Neural progenitor cell (in vitro differentiated cells): ENCODE measurements at regions not wholly inside any gene's neighbourhood (a gene's known extent, or its start where the extent isn't known, plus 50 kb on each side); places are given as distances from the start of the nearest gene placed in this dataset.

Experiments used
- DNase-seq: peaks from one replicate; pipeline ENCODE4 v3.0.0-alpha.2; 2016; ENCODE audit warnings: low spot score
- H2AFZ ChIP-seq: fragments of 200-600 bp; sonication (generic); replicated peaks from 2 replicates; pipeline ENCODE4 v1.6.1; 2016; ENCODE audit warnings: antibody characterized with exemption
- H3F3A ChIP-seq: fragments of 200-600 bp; sonication (generic); 2 replicates; pipeline ENCODE4 v1.6.1; 2016; ENCODE audit warnings: antibody characterized with exemption, low read depth
- H3K27ac ChIP-seq: fragments of 200-600 bp; sonication (generic); 2 replicates; pipeline ENCODE4 v1.5.1; 2016; ENCODE audit warnings: mild to moderate bottlenecking
- H3K27me3 ChIP-seq: fragments of 200-600 bp; sonication (generic); 2 replicates; pipeline ENCODE4 v1.6.1; 2016; ENCODE audit warnings: mild to moderate bottlenecking, moderate library complexity
- H3K36me3 ChIP-seq: fragments of 200-600 bp; sonication (generic); 2 replicates; pipeline ENCODE4 v1.5.1; 2016
- H3K4me1 ChIP-seq: fragments of 200-600 bp; sonication (generic); 2 replicates; pipeline ENCODE4 v1.6.1; 2016; ENCODE audit warnings: mixed run types
- H3K4me2 ChIP-seq: fragments of 200-600 bp; sonication (generic); 2 replicates; pipeline ENCODE4 v1.6.1; 2016
- H3K4me3 ChIP-seq: fragments of 200-600 bp; sonication (generic); 2 replicates; pipeline ENCODE4 v1.5.1; 2016
- H3K79me2 ChIP-seq: fragments of 200-600 bp; sonication (generic); 2 replicates; pipeline ENCODE4 v1.6.1; 2016; ENCODE audit warnings: low read depth
- H3K9ac ChIP-seq: fragments of 200-600 bp; sonication (generic); 2 replicates; pipeline ENCODE4 v1.6.1; 2016
- H3K9me3 ChIP-seq: fragments of 200-600 bp; sonication (generic); 2 replicates; pipeline ENCODE4 v1.5.1; 2016; ENCODE audit warnings: low read depth
- H4K20me1 ChIP-seq: fragments of 200-600 bp; sonication (generic); 2 replicates; pipeline ENCODE4 v1.6.1; 2016; ENCODE audit warnings: low read depth
- H3K27ac Mint-ChIP-seq: 3 replicates; pipeline ENCODE4 v1.8.0; 2021; ENCODE audit warnings: mixed read lengths
- H3K27me3 Mint-ChIP-seq: 2 replicates; pipeline ENCODE4 v1.8.0; 2022; ENCODE audit warnings: low read depth, mild to moderate bottlenecking, inconsistent platforms, moderate library complexity, mixed read lengths; ENCODE audit not compliant: insufficient read depth
- H3K36me3 Mint-ChIP-seq: 3 replicates; pipeline ENCODE4 v1.8.0; 2021; ENCODE audit warnings: mixed read lengths
- H3K4me1 Mint-ChIP-seq: 3 replicates; pipeline ENCODE4 v1.8.0; 2021; ENCODE audit warnings: mixed read lengths
- H3K4me3 Mint-ChIP-seq: 3 replicates; pipeline ENCODE4 v1.8.0; 2021; ENCODE audit warnings: mild to moderate bottlenecking, moderate library complexity, mixed read lengths
- H3K9me3 Mint-ChIP-seq: 3 replicates; pipeline ENCODE4 v1.8.0; 2020; ENCODE audit warnings: mixed read lengths
- CTCF ChIP-seq: fragments of 200-600 bp; sonication (generic); IDR thresholded peaks from 2 replicates; pipeline ENCODE4 v1.5.1; 2017; ENCODE audit warnings: antibody characterized with exemption, mild to moderate bottlenecking
- EZH2 ChIP-seq: fragments of 200-600 bp; sonication (generic); IDR thresholded peaks from 2 replicates; pipeline ENCODE4 v1.6.1; 2017; ENCODE audit warnings: antibody characterized with exemption, mild to moderate bottlenecking, moderate library complexity
- EZH2phosphoT487 ChIP-seq: fragments of 200-600 bp; sonication (generic); IDR thresholded peaks from 2 replicates; pipeline ENCODE4 v1.6.1; 2017; ENCODE audit warnings: antibody characterized with exemption

DNA sequence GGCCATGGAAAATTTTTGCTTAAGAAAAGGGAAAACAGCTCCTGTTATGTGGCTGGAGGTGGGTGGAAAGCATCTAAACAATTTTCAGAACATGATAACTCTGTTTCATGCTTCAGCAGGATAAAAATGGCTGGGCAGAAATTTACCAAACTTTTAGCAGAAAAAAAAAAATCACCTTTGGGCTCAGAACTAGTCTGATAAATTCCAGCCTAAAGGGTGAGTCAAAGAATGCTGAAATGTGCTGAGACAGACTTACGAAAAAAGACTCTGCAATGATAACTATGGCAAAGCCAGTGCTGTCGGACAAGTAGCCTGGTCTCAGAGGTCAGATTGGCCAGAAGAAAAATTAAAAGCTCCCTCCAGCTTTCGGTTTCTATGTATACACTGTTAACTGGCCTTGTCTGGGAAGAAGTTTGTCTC is 123.6 kb downstream of the LRATD1 start:
- Histone ChIP-seq H3K4me1 (no peaks in the 10 kb centered on the region), H3K9ac (no peak overlapping the region), H2AFZ (no peak overlapping the region), H4K20me1 (no peaks in the 10 kb centered on the region), H3K36me3 (no peaks in the 10 kb centered on the region), H3K9me3 (no peaks in the 10 kb centered on the region), H3K27ac (no peak overlapping the region), H3K4me2 (no peak overlapping the region), H3K79me2 (no peaks in the 10 kb centered on the region), H3F3A (no peaks in the 10 kb centered on the region), H3K4me3 (no peak overlapping the region), H3K27me3 (no peaks in the 10 kb centered on the region)
- H3K4me3 Mint-ChIP-seq: no peak overlapping the region
- no peaks in the 10 kb centered on the region for H3K36me3 Mint-ChIP-seq
- no peak overlapping the region for H3K27ac Mint-ChIP-seq
- H3K9me3 Mint-ChIP-seq: no peaks in the 10 kb centered on the region
- TF ChIP-seq EZH2: no peak
- H3K4me1 Mint-ChIP-seq: peaks cover 2% of the 10 kb centered on the region
- H3K27me3 Mint-ChIP-seq: peaks cover 6% of the 10 kb centered on the region
- no peak for DNase-seq

GRCh38 chr2:14756981-14757657 is 124.6 kb downstream of the LRATD1 start:
- Histone ChIP-seq H3K27ac (no peak overlapping the region), H3K27me3 (no peaks in the 10 kb centered on the region), H3K79me2 (no peaks in the 10 kb centered on the region), H3K4me3 (no peak overlapping the region), H2AFZ (no peak overlapping the region), H3F3A (no peaks in the 10 kb centered on the region), H3K9me3 (no peaks in the 10 kb centered on the region), H3K9ac (no peak overlapping the region), H3K4me2 (no peak overlapping the region), H3K4me1 (no peaks in the 10 kb centered on the region), H4K20me1 (no peaks in the 10 kb centered on the region), H3K36me3 (no peaks in the 10 kb centered on the region)
- H3K4me3 Mint-ChIP-seq: no peak overlapping the region
- H3K4me1 Mint-ChIP-seq: peaks cover 2% of the 10 kb centered on the region
- TF ChIP-seq EZH2phosphoT487 (no peak), EZH2 (no peak), CTCF (no peak)
- H3K9me3 Mint-ChIP-seq: no peaks in the 10 kb centered on the region
- DNase-seq: no peak
- peaks cover 4% of the 10 kb centered on the region for H3K27me3 Mint-ChIP-seq
- no peak overlapping the region for H3K27ac Mint-ChIP-seq
- H3K36me3 Mint-ChIP-seq: no peaks in the 10 kb centered on the region

DNA sequence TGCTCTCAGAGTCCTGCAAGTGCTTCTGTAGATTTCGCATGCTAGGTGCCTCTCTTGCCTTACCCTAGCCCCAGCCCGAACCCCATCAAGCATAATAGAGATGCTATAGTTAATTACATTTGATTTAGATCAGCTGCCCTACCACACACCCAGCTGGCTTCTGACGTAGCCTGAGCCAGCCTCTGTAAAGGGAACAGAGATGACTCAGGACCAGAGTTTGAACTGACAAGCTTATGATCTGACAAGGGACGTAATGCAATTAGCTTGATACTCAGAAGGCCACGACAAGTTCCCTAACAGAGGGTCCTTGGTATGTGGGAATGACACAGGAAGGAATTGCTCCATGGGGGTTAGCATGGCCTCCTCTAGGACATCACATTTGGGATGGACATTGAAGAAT is 126.6 kb downstream of the LRATD1 start:
- no peak overlapping the region for H3K4me2 ChIP-seq
- no peak overlapping the region for H3K27ac Mint-ChIP-seq
- H3K36me3 ChIP-seq: no peaks in the 10 kb centered on the region
- no peaks in the 10 kb centered on the region for H3K4me1 ChIP-seq
- peaks cover 4% of the 10 kb centered on the region for H3K27me3 Mint-ChIP-seq
- H2AFZ ChIP-seq: no peak overlapping the region
- H3F3A ChIP-seq: no peaks in the 10 kb centered on the region
- H3K4me1 Mint-ChIP-seq: peaks cover 2% of the 10 kb centered on the region
- no peaks in the 10 kb centered on the region for H4K20me1 ChIP-seq
- no peaks in the 10 kb centered on the region for H3K9me3 Mint-ChIP-seq
- TF ChIP-seq EZH2 (no peak), CTCF (no peak), EZH2phosphoT487 (no peak)
- H3K4me3 ChIP-seq: no peak overlapping the region
- no peaks in the 10 kb centered on the region for H3K79me2 ChIP-seq
- no peaks in the 10 kb centered on the region for H3K27me3 ChIP-seq
- no peaks in the 10 kb centered on the region for H3K9me3 ChIP-seq
- no peak for DNase-seq
- H3K9ac ChIP-seq: no peak overlapping the region
- H3K36me3 Mint-ChIP-seq: no peaks in the 10 kb centered on the region
- no peak overlapping the region for H3K27ac ChIP-seq
- H3K4me3 Mint-ChIP-seq: no peak overlapping the region

DNA sequence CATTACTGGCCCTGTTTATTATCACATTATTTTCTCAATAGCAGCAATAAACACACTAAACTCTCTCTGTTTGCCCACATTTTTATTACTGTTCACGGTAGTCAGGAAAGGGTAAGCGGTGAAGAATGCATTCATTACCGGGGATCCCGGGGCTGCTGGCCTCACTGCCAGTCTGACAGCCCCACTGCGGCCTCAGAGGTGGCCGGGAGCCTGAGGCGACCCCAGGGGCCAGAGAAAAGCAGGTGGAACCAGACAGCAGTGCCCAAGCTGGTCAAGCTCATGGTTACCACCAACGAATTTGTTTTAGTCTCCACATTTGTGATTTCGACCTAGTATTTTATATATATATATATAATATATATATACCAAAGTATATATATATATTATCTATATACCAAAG is 127.7 kb downstream of the LRATD1 start:
- H3K4me1 Mint-ChIP-seq: peaks cover 2% of the 10 kb centered on the region
- H3K36me3 Mint-ChIP-seq: no peaks in the 10 kb centered on the region
- Histone ChIP-seq H3K4me1 (no peaks in the 10 kb centered on the region), H3K9me3 (no peaks in the 10 kb centered on the region), H3K27ac (no peak overlapping the region), H4K20me1 (no peaks in the 10 kb centered on the region), H3F3A (no peaks in the 10 kb centered on the region), H2AFZ (no peak overlapping the region), H3K27me3 (no peaks in the 10 kb centered on the region), H3K36me3 (no peaks in the 10 kb centered on the region), H3K4me2 (no peak overlapping the region), H3K4me3 (no peak overlapping the region), H3K9ac (no peak overlapping the region), H3K79me2 (no peaks in the 10 kb centered on the region)
- H3K27ac Mint-ChIP-seq: no peak overlapping the region
- peaks cover 5% of the 10 kb centered on the region for H3K27me3 Mint-ChIP-seq
- no peak for TF ChIP-seq EZH2
- no peak for TF ChIP-seq CTCF
- TF ChIP-seq EZH2phosphoT487: no peak
- DNase-seq: no peak
- H3K9me3 Mint-ChIP-seq: no peaks in the 10 kb centered on the region
- H3K4me3 Mint-ChIP-seq: no peak overlapping the region
